Activated T-helper 2 cell treated with anti-CD3 and anti-CD28 coated beads, Interferon-gamma antibody, Interleukin-2, Interleukin-4, amounts not matched to agents 10 μg/mL and 5 μg/mL and 100 μg/mL, durations not matched to agents 14 hours and 24 hours and 36 hours (primary cell): ENCODE measurements at regions not wholly inside any gene's neighbourhood (a gene's known extent, or its start where the extent isn't known, plus 50 kb on each side); places are given as distances from the start of the nearest gene placed in this dataset.

Source experiments
- DNase-seq: peaks from one replicate; pipeline ENCODE4 v3.0.0; 2021; ENCODE audit warnings: low spot score
- H3K27ac Mint-ChIP-seq: one replicate; pipeline ENCODE4 v1.8.0; 2021; ENCODE audit warnings: mixed read lengths
- H3K27me3 Mint-ChIP-seq: one replicate; pipeline ENCODE4 v1.8.0; 2021; ENCODE audit warnings: low read depth, mixed read lengths
- H3K36me3 Mint-ChIP-seq: one replicate; pipeline ENCODE4 v1.8.0; 2021; ENCODE audit warnings: low read depth, mixed read lengths
- H3K4me1 Mint-ChIP-seq: one replicate; pipeline ENCODE4 v1.8.0; 2021; ENCODE audit warnings: low read depth, mixed read lengths
- H3K4me3 Mint-ChIP-seq: one replicate; pipeline ENCODE4 v1.8.0; 2021; ENCODE audit warnings: low read depth, mild to moderate bottlenecking, moderate library complexity, mixed read lengths
- H3K9me3 Mint-ChIP-seq: one replicate; pipeline ENCODE4 v1.8.0; 2021; ENCODE audit warnings: mixed read lengths
- intact Hi-C: fragments of 100-400 bp; cut with micrococcal nuclease; formaldehyde crosslinking; loops from one replicate; pipeline ENCODE4 v1.15.1; 2023

GRCh38 chr2:129610766-129611165 is 368.7 kb upstream of the RAB6C start:
- no peaks in the 10 kb centered on the region for H3K36me3 Mint-ChIP-seq
- no peak overlapping the region for H3K4me3 Mint-ChIP-seq
- no peaks in the 10 kb centered on the region for H3K9me3 Mint-ChIP-seq

DNA sequence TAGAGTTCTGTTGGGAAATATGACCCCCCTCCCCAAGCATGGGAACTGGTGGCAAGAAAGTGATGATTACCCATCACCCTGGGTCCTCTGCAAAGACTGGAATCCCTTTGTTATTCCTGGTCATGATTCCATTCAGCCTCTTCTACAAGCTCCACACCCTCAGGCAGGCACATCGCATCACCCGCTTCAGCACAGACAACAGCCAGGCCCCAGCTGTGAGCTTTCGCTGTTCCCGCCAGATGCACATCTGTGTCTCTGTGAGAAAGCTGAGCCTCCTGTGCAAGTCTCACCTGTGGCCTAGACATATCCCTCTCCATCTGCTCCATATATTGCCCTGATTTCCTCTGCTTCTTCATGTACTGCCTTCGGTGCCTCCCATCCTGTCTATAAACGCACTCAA is 368.0 kb upstream of the RAB6C start:
- Mint-ChIP-seq H3K27ac (no peak overlapping the region), H3K4me3 (no peak overlapping the region), H3K9me3 (no peaks in the 10 kb centered on the region), H3K27me3 (no peaks in the 10 kb centered on the region), H3K36me3 (no peaks in the 10 kb centered on the region), H3K4me1 (no peaks in the 10 kb centered on the region)
- DNase-seq: no peak
- intact Hi-C loops: no loop called here

More at GRCh38 chr2:129610766-129611165, 368.7 kb upstream of the RAB6C start:
- Mint-ChIP-seq H3K27me3 (no peaks in the 10 kb centered on the region), H3K27ac (no peak overlapping the region), H3K4me1 (no peaks in the 10 kb centered on the region)
- no peak for DNase-seq
- intact Hi-C loops: no loop called here

DNA sequence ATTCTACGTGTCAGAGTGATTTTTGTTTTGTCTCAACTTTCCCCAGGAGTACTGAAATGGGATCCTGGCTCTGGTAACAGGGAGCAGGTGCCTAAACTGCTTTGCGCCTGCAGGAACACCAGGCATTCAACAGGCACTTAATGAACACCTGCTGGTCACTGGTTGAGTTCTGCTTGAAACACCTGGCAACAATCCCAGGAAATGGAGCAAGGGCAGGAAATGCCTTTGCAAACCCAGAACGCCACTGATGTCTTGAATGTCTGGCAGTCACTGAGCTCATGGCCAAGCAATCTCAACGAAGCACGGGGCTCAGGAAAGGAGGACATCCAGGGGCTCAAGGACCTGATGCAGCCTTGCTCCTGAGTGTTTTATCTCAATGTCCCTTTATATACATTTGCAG is 360.0 kb upstream of the RAB6C start:
- no peaks in the 10 kb centered on the region for H3K36me3 Mint-ChIP-seq
- H3K27me3 Mint-ChIP-seq: no peaks in the 10 kb centered on the region
- H3K9me3 Mint-ChIP-seq: no peaks in the 10 kb centered on the region
- no peak overlapping the region for H3K27ac Mint-ChIP-seq
- H3K4me3 Mint-ChIP-seq: no peak overlapping the region
- DNase-seq: no peak
- H3K4me1 Mint-ChIP-seq: no peaks in the 10 kb centered on the region
- intact Hi-C loops: no loop called here

DNA sequence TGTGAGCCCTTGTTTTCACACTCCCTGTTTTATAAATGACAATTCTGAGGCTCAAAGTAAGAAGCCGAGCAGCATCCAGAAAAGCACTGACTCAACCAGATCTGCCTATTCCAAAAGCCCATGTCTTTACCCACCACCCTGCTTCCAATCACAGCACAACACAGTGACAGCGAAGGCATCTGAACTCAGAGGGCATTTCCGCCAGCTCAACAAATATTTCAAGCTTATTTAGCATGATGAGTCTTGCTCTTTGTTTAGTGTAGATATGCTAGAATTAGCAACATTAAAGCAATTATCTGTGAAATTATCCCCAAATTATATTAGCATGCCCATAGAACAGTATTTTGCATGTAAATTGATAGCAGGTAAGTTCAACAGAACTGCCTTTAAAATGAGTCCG is 359.1 kb upstream of the RAB6C start:
- H3K9me3 Mint-ChIP-seq: no peaks in the 10 kb centered on the region
- no peak overlapping the region for H3K4me3 Mint-ChIP-seq
- H3K36me3 Mint-ChIP-seq: no peaks in the 10 kb centered on the region
- H3K27me3 Mint-ChIP-seq: no peaks in the 10 kb centered on the region
- H3K4me1 Mint-ChIP-seq: no peaks in the 10 kb centered on the region
- intact Hi-C loops: no loop called here
- DNase-seq: no peak
- H3K27ac Mint-ChIP-seq: no peak overlapping the region

DNA sequence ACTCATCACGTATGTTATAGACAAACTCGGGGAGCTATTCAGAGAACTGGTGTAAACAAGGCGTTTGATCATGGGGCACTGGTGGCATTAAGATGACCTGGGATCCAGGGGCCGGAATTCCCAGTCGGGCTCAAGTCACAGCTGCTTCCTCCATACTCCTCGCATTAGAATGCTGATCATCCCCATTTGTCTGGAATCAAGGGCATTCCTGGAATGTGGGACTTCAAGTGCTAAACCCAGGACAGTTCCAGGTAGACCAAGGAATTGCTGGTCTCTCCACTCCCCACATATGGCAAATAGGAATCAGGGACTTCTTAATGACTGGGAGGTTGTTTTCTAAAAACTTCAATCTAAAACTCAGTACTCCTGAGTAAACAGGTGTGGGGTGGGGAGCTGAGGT is 355.7 kb upstream of the RAB6C start:
- intact Hi-C loops: no loop called here

DNA sequence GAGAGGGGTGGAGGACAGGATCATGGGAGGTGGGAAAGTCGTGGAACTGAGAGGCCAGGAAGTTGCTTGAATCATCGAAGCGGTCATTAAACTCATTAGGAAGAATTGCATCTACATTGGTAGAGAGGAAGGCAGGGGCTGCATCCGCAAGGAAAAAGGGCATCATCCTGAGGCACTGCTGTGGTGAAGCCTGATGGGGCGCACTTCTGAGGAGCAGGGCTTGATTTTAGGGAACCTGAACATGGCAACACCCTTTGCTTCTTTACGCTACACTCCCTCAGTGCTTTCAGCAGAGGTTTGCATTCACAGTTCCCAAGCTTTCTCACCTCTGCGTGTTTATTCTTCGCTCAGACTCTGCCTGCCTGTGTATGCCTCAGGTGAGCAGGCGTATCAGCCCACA is 352.0 kb upstream of the RAB6C start:
- no peaks in the 10 kb centered on the region for H3K27me3 Mint-ChIP-seq
- no peak overlapping the region for H3K4me3 Mint-ChIP-seq
- no peak overlapping the region for H3K27ac Mint-ChIP-seq
- intact Hi-C loops: no loop called here
- no peaks in the 10 kb centered on the region for H3K9me3 Mint-ChIP-seq
- no peak for DNase-seq
- no peaks in the 10 kb centered on the region for H3K4me1 Mint-ChIP-seq
- no peaks in the 10 kb centered on the region for H3K36me3 Mint-ChIP-seq

More for the DNA sequence above, 355.7 kb upstream of the RAB6C start:
- Mint-ChIP-seq H3K4me3 (no peak overlapping the region), H3K4me1 (no peaks in the 10 kb centered on the region), H3K9me3 (no peaks in the 10 kb centered on the region), H3K27me3 (no peaks in the 10 kb centered on the region), H3K27ac (no peak overlapping the region), H3K36me3 (no peaks in the 10 kb centered on the region)
- DNase-seq: no peak

DNA sequence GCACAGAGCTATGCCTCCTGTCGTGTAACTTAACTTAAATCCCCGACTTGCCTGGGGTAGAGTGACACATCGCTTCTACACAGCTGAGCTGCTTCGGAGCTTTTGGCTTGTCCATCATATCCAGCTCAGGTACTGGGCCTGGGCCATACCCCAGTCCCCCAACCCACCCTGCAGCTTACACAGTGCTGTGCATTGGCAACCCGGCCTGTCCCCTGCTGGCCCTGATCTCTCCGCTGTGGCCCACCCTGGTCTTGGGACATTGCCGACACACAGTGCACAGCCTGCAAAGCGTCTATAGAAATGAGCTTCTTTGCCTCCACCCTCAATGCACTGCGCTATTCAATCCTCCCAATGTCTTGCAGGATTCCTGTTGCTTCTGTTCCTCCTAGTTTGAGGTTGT is 342.8 kb upstream of the RAB6C start:
- Mint-ChIP-seq H3K27me3 (no peaks in the 10 kb centered on the region), H3K27ac (no peak overlapping the region), H3K36me3 (no peaks in the 10 kb centered on the region), H3K9me3 (no peaks in the 10 kb centered on the region), H3K4me3 (no peak overlapping the region), H3K4me1 (no peaks in the 10 kb centered on the region)
- intact Hi-C loops: no loop called here
- no peak for DNase-seq

GRCh38 chr2:129641371-129641770 is 338.1 kb upstream of the RAB6C start:
- DNase-seq: no peak
- intact Hi-C loops: no loop called here
- no peak overlapping the region for H3K4me3 Mint-ChIP-seq
- H3K36me3 Mint-ChIP-seq: no peaks in the 10 kb centered on the region
- no peak overlapping the region for H3K27ac Mint-ChIP-seq
- H3K9me3 Mint-ChIP-seq: no peaks in the 10 kb centered on the region
- H3K4me1 Mint-ChIP-seq: no peaks in the 10 kb centered on the region
- H3K27me3 Mint-ChIP-seq: no peaks in the 10 kb centered on the region

- no peaks in the 10 kb centered on the region for H3K4me1 Mint-ChIP-seq
- no peaks in the 10 kb centered on the region for H3K27me3 Mint-ChIP-seq
- no peak overlapping the region for H3K4me3 Mint-ChIP-seq
- H3K27ac Mint-ChIP-seq: no peak overlapping the region
- no peaks in the 10 kb centered on the region for H3K9me3 Mint-ChIP-seq
- intact Hi-C loops: no loop called here
- H3K36me3 Mint-ChIP-seq: no peaks in the 10 kb centered on the region
- DNase-seq: no peak
These were observed 336.9 kb upstream of the RAB6C start for GRCh38 chr2:129642526-129643043.

- Mint-ChIP-seq H3K27me3 (no peaks in the 10 kb centered on the region), H3K4me3 (no peak overlapping the region), H3K9me3 (no peaks in the 10 kb centered on the region), H3K36me3 (no peaks in the 10 kb centered on the region), H3K27ac (no peak overlapping the region), H3K4me1 (no peaks in the 10 kb centered on the region)
- DNase-seq: no peak
- intact Hi-C loops: no loop called here
These were observed 334.1 kb upstream of the RAB6C start for GRCh38 chr2:129645335-129645734.

DNA sequence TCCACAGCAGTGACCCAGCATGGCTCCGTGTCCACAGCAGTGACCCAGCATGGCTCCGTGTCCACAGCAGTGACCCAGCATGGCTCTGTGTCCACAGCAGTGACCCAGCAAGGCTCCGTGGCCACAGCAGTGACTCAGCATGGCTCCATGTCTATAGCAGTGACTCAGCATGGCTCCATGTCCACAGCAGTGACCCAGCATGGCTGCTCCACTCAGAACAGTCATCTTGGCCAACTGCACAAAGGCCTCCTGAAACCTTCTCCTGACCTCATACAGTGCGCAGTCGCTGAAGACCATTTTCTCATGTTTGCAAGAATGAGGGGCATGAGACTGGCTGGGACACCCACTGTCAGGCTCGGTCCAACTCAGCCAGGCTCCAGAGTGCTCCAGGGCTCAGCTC is 333.4 kb upstream of the RAB6C start:
- Mint-ChIP-seq H3K4me1 (no peaks in the 10 kb centered on the region), H3K27ac (no peak overlapping the region), H3K27me3 (no peaks in the 10 kb centered on the region), H3K4me3 (no peak overlapping the region), H3K36me3 (no peaks in the 10 kb centered on the region), H3K9me3 (no peaks in the 10 kb centered on the region)
- intact Hi-C loops: no loop called here
- no peak for DNase-seq

DNA sequence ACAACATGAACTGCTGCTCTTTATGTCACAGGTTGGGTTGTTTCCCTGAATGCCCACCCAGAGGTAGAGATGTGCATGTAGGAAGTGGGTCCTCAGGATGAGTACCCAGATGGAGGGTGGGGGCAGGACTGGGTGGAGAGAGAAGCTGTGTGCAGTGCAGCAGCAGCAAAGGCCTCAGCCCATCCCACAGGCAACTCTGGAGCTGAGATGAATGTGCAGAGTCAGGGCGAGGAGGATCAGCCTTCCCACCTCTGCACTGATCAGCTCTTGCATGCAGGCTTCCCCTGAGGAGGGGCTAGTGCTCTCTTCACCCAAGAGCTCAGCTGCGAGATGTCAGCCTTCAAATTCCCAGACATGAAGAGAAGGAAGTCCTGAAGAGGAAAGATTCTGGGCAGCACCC is 326.2 kb upstream of the RAB6C start:
- Mint-ChIP-seq H3K4me1 (no peaks in the 10 kb centered on the region), H3K36me3 (no peaks in the 10 kb centered on the region), H3K9me3 (no peaks in the 10 kb centered on the region), H3K27ac (no peak overlapping the region), H3K27me3 (no peaks in the 10 kb centered on the region), H3K4me3 (no peak overlapping the region)
- DNase-seq: no peak
- intact Hi-C loops: no loop called here

GRCh38 chr2:129654331-129654730 is 325.1 kb upstream of the RAB6C start:
- Mint-ChIP-seq H3K27me3 (no peaks in the 10 kb centered on the region), H3K4me3 (no peak overlapping the region), H3K9me3 (peaks cover 2% of the 10 kb centered on the region), H3K27ac (no peak overlapping the region), H3K36me3 (no peaks in the 10 kb centered on the region), H3K4me1 (no peaks in the 10 kb centered on the region)
- intact Hi-C loops: no loop called here
- no peak for DNase-seq

DNA sequence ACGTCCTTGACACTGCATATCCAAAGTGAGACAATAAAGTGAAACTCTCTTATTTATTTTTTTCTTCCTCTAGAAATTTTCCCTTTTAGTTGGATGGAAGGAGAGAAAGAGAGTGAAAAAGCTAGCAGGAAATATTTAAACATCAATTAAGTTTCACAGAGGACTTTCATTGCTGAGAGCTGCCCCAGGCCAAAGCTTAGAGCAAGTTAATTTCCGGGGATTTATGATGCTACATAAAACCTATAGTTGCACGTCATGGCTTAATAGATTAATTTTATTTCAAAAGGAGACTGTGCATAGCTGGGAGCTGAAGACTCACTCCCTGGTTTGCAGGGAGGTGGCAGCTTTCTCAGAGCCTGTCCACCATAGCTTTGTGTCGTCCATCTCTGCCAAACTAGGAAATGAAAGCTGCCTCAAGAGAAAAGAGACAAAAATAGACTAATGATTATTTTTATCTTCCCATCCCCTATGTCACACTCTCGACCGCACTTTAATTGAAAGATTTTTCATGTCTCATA is 323.3 kb upstream of the RAB6C start:
- H3K27ac Mint-ChIP-seq: no peak overlapping the region
- DNase-seq: no peak
- peaks cover 5% of the 10 kb centered on the region for H3K9me3 Mint-ChIP-seq
- H3K27me3 Mint-ChIP-seq: no peaks in the 10 kb centered on the region
- no peaks in the 10 kb centered on the region for H3K36me3 Mint-ChIP-seq
- no peak overlapping the region for H3K4me3 Mint-ChIP-seq
- H3K4me1 Mint-ChIP-seq: no peaks in the 10 kb centered on the region
- intact Hi-C loops: no loop called here
